ENCODE measurements at regions not wholly inside any gene's neighbourhood (a gene's known extent, or its start where the extent isn't known, plus 50 kb on each side); places are given as distances from the start of the nearest gene placed in this dataset.
"Not testable (repeated sequence)": the region's sequence is repeated elsewhere in the genome, so short reads cannot be mapped to it uniquely, and the experiment has no call there.

- DNase-seq (ENCODE audit: low read depth) = no peak
These were observed 88.0 kb downstream of the ACTBL2 start for GRCh38 chr5:57394421-57395210.

- peak; percentile 25 for DNase-seq (ENCODE audit: low read depth)
These were observed 95.7 kb downstream of the ACTBL2 start for GRCh38 chr5:57386958-57387357.

- DNase-seq (ENCODE audit: low read depth) = peak; percentile 70
These were observed 99.3 kb downstream of the ACTBL2 start for GRCh38 chr5:57383093-57383861.

GRCh38 chr5:57382655-57383054 is 100.0 kb downstream of the ACTBL2 start:
- no peak for DNase-seq (ENCODE audit: low read depth)

- DNase-seq (ENCODE audit: low read depth) = no peak
These were observed 112.2 kb downstream of the ACTBL2 start for GRCh38 chr5:57370376-57370775.

GRCh38 chr5:57368010-57368409 is 114.6 kb downstream of the ACTBL2 start:
- DNase-seq (ENCODE audit: low read depth) = peak; percentile 22

- DNase-seq (ENCODE audit: low read depth) = no peak
These were observed 115.9 kb downstream of the ACTBL2 start for GRCh38 chr5:57366744-57367143.

GRCh38 chr5:57362951-57363350 is 119.7 kb downstream of the ACTBL2 start:
- no peak for DNase-seq (ENCODE audit: low read depth)

GRCh38 chr5:57360871-57361270 is 121.7 kb downstream of the ACTBL2 start:
- no peak for DNase-seq (ENCODE audit: low read depth)

- no peak for DNase-seq (ENCODE audit: low read depth)
These were observed 123.6 kb downstream of the ACTBL2 start for GRCh38 chr5:57358796-57359592.

- not testable (repeated sequence) for DNase-seq (ENCODE audit: low read depth)
These were observed 125.8 kb downstream of the ACTBL2 start for GRCh38 chr5:57356850-57357249.

- no peak for DNase-seq (ENCODE audit: low read depth)
These were observed 133.4 kb downstream of the ACTBL2 start for GRCh38 chr5:57349214-57349613.

- no peak for DNase-seq (ENCODE audit: low read depth)
These were observed 134.1 kb downstream of the ACTBL2 start for GRCh38 chr5:57348376-57349140.

- DNase-seq (ENCODE audit: low read depth) = no peak
These were observed 136.3 kb downstream of the ACTBL2 start for GRCh38 chr5:57346328-57346727.

- no peak for DNase-seq (ENCODE audit: low read depth)
These were observed 141.1 kb downstream of the ACTBL2 start for GRCh38 chr5:57341380-57341979.

GRCh38 chr5:57340681-57341080 is 141.9 kb downstream of the ACTBL2 start:
- DNase-seq (ENCODE audit: low read depth) = no peak

- no peak for DNase-seq (ENCODE audit: low read depth)
These were observed 143.1 kb downstream of the ACTBL2 start for GRCh38 chr5:57339521-57339920.

- DNase-seq (ENCODE audit: low read depth) = no peak
These were observed 143.7 kb downstream of the ACTBL2 start for GRCh38 chr5:57338868-57339340.

GRCh38 chr5:57338068-57338867 is 144.3 kb downstream of the ACTBL2 start:
- no peak for DNase-seq (ENCODE audit: low read depth)

GRCh38 chr5:57335092-57335660 is 147.4 kb downstream of the ACTBL2 start:
- no peak for DNase-seq (ENCODE audit: low read depth)
